GM19324 (cell line): ENCODE measurements at regions not wholly inside any gene's neighbourhood (a gene's known extent, or its start where the extent isn't known, plus 50 kb on each side); places are given as distances from the start of the nearest gene placed in this dataset.
"Not testable (repeated sequence)": the region's sequence is repeated elsewhere in the genome, so short reads cannot be mapped to it uniquely, and the experiment has no call there.

Experiments
- ATAC-seq: cut with Tn5 transposase; IDR thresholded peaks from one replicate; pipeline ENCODE4 v1.9.1; 2021; ENCODE audit warnings: mild to moderate bottlenecking, moderate library complexity; ENCODE audit not compliant: unreplicated experiment, low FRiP score

DNA sequence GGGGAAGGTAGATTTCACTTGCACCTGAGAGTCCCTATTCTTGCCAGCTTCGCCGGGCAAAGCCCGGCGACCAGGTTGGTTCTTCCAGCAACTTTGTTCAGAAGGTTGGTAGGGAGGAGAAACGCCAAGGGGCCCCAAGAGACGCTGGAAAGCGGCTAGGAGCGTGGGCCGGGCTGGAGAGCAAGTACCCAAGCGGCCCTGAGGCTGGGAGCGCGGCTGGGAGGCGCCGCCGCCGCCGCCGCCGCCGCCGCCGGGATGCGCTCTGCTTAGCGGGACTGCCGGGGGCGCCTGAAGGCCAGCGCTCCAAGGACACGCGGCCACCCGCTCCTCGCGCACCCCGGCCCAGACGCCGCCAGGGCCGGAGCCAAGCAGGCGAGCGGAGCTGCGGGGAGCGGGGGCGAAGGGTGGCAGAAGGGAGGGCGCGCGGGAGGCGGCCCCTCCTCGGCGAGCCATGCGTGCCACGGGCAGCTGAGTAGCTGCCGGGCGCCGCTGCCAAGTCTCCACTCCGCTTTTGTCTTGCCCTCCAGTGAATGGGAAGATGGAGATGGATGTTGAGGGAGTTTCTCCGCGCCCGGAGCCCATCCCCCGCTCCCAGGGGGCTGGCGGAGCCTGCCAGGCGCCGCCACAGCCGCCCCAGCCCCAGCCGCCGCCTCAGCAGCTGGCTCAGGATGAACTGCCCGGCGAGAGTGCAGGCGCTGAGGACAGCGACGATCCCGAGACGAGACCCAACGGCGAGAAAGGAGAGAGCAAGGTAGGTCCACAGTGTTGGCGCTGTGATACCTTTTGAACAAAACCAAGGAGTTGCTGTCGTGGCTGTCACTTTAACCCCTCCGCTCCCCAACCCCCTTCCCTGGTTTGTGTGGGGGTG lies 227.4 kb upstream of the AZI2 start:
- ATAC-seq: no peak

- ATAC-seq: no peak
Measured at GRCh38 chr3:28576614-28577200, 228.1 kb upstream of the AZI2 start.

DNA sequence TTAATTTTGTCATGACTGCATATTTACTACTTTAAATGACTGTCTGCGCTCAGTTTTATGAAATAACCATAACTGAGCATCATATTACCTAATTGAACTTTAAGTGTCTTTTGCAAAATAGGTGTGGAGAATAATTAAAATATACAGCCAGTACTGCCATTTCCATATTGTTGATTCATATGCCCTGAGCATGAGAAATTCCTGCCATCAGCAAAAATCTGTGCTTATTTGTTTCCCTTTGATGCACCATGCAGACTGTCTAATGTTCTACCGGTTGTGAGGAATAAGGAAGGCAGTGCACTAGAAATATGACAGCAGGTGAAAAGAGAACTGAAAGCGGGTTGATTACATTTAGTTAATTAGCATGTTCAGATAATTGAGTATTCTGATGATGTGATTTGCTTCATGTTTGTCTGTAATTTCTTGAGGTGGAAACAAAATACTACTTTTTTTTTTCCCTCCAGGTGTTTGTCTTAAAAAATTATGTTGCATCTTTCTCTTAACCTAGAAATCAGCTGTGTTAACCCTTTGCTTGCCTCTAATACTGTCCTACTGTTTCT lies 229.4 kb upstream of the AZI2 start:
- no peak for ATAC-seq

- ATAC-seq: no peak
Measured at GRCh38 chr3:28586325-28586724, 237.7 kb upstream of the AZI2 start.

DNA sequence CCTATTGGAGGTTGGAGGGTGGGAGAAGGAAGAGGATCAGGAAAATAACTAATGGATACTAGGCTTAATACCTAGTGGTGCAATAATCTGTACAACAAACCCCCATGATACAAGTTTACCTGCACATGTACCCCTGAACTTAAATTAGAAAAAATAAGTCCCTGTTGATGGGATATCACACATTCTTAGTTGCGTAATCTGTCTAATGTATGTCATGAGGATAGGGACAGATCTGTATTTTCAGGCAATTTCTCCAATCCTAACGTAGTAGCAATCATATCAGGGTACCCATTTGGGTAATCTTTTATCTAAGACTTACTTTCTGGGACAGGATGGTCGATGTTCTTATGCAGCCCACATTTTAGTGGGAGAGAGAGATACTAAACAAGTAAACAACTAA lies 239.1 kb upstream of the AZI2 start:
- no peak for ATAC-seq

- ATAC-seq: no peak
Measured at GRCh38 chr3:28590216-28590615, 241.6 kb upstream of the AZI2 start.

GRCh38 chr3:28590860-28591259 lies 242.2 kb upstream of the AZI2 start:
- peak; percentile 37 for ATAC-seq

- ATAC-seq: no peak
Measured at GRCh38 chr3:28595372-28595771, 246.7 kb upstream of the AZI2 start.

GRCh38 chr3:28597452-28597851 lies 248.8 kb upstream of the AZI2 start:
- ATAC-seq: no peak

DNA sequence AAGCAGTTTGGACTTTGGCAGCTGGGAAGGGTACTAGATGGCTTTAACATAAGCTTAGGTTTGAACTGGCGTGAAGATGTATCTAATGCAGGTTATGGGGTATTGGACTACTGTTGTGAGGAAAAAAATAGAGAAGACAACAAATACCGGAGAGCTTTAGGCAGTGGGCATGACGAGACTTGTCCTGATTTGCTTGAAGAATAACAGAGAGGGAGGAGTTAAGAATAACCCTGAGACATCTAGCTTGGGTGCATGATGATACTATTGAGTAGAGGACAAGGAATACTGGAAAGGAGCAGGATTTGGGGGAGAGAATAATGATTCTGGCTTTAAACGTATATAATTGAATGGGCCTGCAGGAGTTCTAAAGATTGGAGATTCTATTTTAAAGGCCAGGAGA lies 249.5 kb upstream of the AZI2 start:
- ATAC-seq: no peak

GRCh38 chr3:28601291-28601690 lies 252.7 kb upstream of the AZI2 start:
- ATAC-seq: no peak

- no peak for ATAC-seq
Measured at GRCh38 chr3:28606283-28606682, 257.7 kb upstream of the AZI2 start.

DNA sequence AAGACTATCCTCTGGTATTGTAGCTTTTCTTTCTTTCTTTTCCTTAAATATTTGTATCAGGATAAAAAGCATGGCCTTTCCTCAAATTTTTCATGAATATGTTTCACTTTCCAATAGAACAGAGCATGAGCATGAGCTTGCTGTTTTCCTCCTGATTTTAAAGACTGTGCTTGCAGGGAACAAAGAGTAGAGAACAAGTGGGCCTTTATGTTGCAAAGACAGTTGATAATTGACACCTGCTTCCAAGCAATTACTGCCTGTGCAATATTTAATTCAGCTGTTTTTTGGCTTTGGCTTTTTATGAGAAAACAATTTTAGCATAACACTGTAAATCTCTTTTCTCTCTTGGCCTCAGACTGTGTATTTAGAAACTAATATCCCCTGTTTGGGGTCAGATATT lies 263.6 kb upstream of the AZI2 start:
- ATAC-seq: no peak

DNA sequence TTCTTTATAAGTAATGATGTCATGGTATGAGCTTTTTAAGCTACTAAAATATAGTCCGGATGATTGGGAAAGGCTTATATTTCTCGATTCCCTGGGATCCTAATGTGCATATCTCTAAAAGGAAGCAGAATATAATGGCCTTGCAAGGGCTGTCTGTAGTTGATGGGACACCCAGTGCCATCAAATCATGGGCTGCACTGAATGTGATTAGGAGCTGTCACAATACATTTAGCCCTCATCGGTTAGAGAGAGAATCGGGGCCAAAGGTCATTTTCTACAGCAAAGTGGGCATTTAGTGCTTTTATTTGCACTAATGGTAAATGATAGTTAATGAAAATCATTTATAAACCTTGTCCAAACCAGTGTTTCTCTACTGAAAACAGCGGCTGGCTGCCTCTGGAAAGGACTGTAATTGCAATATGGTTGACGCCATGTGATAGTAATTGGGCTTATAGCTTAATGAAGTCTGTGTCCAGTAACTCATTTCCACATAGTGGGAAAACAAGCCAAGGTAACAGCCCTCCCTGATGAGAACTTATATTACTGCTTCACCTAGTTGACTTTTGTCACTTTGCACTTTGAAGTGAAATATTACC lies 265.0 kb upstream of the AZI2 start:
- ATAC-seq: no peak

DNA sequence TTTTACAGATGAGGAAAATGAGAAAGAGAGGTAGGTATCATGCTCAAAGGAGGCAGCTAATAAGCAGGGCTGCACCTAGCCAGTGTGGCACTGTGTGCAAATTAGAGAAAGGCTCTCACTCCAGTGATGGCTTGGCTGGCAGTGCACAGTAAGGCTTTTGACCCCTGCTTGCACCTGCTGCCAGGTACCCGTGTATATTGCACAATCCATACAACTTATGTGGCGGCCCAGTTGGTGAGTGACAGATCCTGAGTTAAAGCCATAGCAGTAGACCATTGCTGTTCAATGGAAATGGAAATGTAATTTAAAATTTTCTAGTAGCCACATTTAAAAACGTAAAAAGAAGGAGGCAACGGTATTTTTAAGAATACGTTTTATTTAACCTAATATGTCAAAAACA lies 266.4 kb upstream of the AZI2 start:
- ATAC-seq: no peak

DNA sequence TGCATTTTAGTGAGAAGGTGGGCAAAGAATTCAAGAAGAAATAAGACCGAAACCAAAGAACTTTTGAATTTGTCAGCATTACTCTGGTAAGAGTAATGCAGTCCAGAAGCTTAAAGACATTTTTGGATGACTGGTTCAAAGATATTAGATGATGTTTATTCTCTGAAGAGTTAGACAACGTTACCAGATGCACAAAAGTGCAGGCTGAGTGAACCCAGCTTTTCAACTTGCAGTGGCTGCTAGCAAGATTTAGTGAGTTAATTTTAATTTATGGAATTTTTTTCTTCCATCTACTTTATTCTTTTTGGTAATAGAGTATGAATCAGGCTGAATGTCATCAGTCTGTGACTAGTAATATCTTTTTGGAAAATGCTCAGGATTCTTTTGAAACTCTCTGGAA lies 267.3 kb upstream of the AZI2 start:
- ATAC-seq: no peak

DNA sequence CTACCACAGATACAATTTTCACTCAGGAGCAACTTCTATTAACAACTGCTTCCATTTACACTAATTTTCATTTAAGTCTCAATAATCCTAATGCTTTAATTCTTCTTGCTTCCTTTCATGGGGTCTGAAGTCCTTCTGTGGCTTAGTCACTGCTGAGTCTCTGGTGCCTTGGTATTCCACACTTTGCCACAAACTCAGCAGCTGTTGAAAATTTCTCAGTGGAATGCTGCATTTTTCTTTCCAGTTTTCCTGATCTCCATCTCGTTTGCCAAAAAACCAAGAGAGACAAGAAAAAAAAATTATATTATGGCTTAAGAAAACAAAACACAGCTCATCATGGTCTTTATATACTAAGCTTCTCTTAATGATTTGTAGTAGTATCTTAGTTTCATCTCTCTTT lies 269.2 kb upstream of the AZI2 start:
- no peak for ATAC-seq

- no peak for ATAC-seq
Measured at GRCh38 chr3:28623106-28623505, 274.5 kb upstream of the AZI2 start.

DNA sequence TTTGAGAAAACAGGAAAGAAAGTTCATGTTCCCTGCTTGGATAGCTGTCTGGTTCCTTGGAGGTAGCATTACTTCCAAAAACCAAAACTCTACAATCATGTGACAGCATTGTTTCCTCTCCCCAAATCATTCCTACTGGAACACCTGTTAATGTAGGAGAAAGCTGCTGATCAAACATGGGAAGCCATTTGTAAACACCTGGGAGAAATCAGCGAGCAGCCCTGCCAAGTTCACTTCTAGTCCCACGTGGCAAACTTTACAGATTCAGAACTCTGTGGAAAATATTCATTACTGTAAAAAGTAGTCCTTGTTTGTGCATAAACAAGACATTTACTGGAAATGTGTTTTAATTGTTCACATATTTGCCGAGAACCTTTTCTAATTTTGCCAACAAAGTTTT lies 275.5 kb upstream of the AZI2 start:
- no peak for ATAC-seq

GRCh38 chr3:28627843-28628242 lies 279.2 kb upstream of the AZI2 start:
- ATAC-seq: not testable (repeated sequence)

DNA sequence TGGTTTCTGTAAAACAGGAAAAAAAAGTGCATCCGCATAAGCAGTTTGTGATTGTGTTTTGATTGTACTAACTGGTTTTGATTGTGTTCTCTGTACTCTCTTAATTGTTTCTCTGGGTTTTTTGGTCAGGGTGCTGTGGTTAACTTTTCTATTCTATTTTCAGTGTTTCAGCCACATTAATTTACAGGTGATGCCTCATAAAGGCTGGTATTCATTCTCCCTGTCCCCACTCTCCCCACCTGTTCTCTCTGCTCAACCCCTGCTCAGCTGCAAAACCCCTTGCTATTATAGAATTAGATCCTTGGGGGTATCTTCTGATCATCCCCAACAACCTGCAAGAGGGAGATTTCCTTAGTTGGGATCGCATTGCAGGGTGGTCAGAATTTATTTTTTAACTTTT lies 285.4 kb upstream of the AZI2 start:
- no peak for ATAC-seq

GRCh38 chr3:28637742-28638141 lies 289.1 kb upstream of the AZI2 start:
- ATAC-seq: no peak
